ENCODE measurements at regions not wholly inside any gene's neighbourhood (a gene's known extent, or its start where the extent isn't known, plus 50 kb on each side); places are given as distances from the start of the nearest gene placed in this dataset.

GRCh38 chr4:11158971-11159370 is 269.7 kb downstream of the HS3ST1 start:
- ATAC-seq (ENCODE audit: low read depth) = no peak
- intact Hi-C loops (cut with micrococcal nuclease) = no loop called here
- DNase-seq = no peak
- Histone ChIP-seq H3K14ac (replicated peaks; ENCODE audit: low read depth, low read length) (no peak overlapping the region), H2BK20ac (ENCODE audit: low read depth, low read length) (no peak overlapping the region), H4K91ac (ENCODE audit: insufficient read depth, low read depth, low read length) (no peak overlapping the region), H3K27ac (ENCODE audit: insufficient read depth, low read length) (no peak overlapping the region), H4K5ac (ENCODE audit: low read depth, low read length) (no peak overlapping the region), H3K4ac (ENCODE audit: low read depth, low read length) (no peak overlapping the region), H4K20me1 (ENCODE audit: insufficient read depth, low read length) (no peaks in the 10 kb centered on the region), H3K4me1 (ENCODE audit: control insufficient read depth, insufficient read depth, low read length) (no peaks in the 10 kb centered on the region), H2BK5ac (ENCODE audit: low read depth, low read length, poor library complexity, severe bottlenecking) (no peak overlapping the region), H3K79me1 (ENCODE audit: low read depth in 1 of 2, low read length in 2 of 2) (no peaks in the 10 kb centered on the region), H3K4me2 (ENCODE audit: low read depth, low read length) (no peak overlapping the region), H3K9ac (ENCODE audit: low read depth, low read length) (no peak overlapping the region), H3K18ac (ENCODE audit: low read depth, low read length) (no peak overlapping the region), H3K56ac (ENCODE audit: extremely low read depth, insufficient read depth, low read length) (no peak overlapping the region), H4K8ac (ENCODE audit: low read depth in 2 of 2, low read length in 2 of 2) (no peak overlapping the region), H3K9me1 (ENCODE audit: insufficient read depth, low read length) (no peaks in the 10 kb centered on the region), H2BK15ac (ENCODE audit: low read depth, low read length) (no peak overlapping the region), H3K23ac (ENCODE audit: low read depth, low read length) (no peak overlapping the region), H2AK5ac (ENCODE audit: low read depth, low read length) (no peak overlapping the region), H2AFZ (replicated peaks; ENCODE audit: low read length, poor library complexity) (no peak overlapping the region), H3K27me3 (ENCODE audit: control insufficient read depth, insufficient read depth, low read length) (no peaks in the 10 kb centered on the region), H3K9me3 (ENCODE audit: control insufficient read depth, insufficient read depth, low read length) (0 out of 2 replicates have a peak, but pooled peaks cover 2% of the 10 kb centered on the region), H2BK120ac (ENCODE audit: low read depth, low read length) (no peak overlapping the region), H3K36me3 (ENCODE audit: control insufficient read depth, insufficient read depth, low read length) (no peaks in the 10 kb centered on the region), H2AK9ac (replicated peaks; ENCODE audit: low read depth, low read length, poor library complexity) (no peak overlapping the region), H3K4me3 (ENCODE audit: insufficient read depth, low read depth, low read length) (no peak overlapping the region)
- in situ Hi-C loops (cut with MboI; ENCODE audit: low sequenced_read_pairs) = no loop called here
- POLR2A ChIA-PET (ENCODE audit: unreplicated experiment) = interaction anchor here (0.5 kb wide), 1 partner anchor 690 kb away, joined by 6 read pairs; no protein-coding TSS in a partner anchor
- no TSS peak for BruUV-seq (replicated peaks)
- no CpG with 5 or more reads among the region's 1 CpG for WGBS, 2 experiments (ENCODE audit: extremely low coverage in 2 of 2, insufficient read length in 1 of 2)
- TF ChIP-seq MAFK (IDR thresholded peaks at IDR 0.05; ENCODE audit: low read depth, low read length) (no peak), MXI1 (IDR thresholded peaks at IDR 0.05; ENCODE audit: borderline replicate concordance, low read depth, low read length) (no peak), RAD21 (IDR thresholded peaks at IDR 0.05; ENCODE audit: low read length) (no peak), CTCF (conservative IDR thresholded peaks at IDR 0.05; ENCODE audit: low read depth, low read length) (no peak)
- dilution Hi-C loops (cut with HindIII; ENCODE audit: low sequenced_read_pairs, unreplicated experiment) = no loop called here
- CTCF ChIA-PET = no interaction called here

All from IMR-90 (cell line).